GM12873 (cell line): ENCODE measurements at regions not wholly inside any gene's neighbourhood (a gene's known extent, or its start where the extent isn't known, plus 50 kb on each side); places are given as distances from the start of the nearest gene placed in this dataset.

ENCODE experiments used
- TF ChIP-seq, protein P1 (sequence below): IDR thresholded peaks from 2 replicates; pipeline ENCODE4 v1.5.1; 2012; ENCODE audit warnings: low read depth, mild to moderate bottlenecking, moderate library complexity, low read length, control low read depth; ENCODE audit not compliant: insufficient read depth; ENCODE audit errors: missing control alignments

DNA sequence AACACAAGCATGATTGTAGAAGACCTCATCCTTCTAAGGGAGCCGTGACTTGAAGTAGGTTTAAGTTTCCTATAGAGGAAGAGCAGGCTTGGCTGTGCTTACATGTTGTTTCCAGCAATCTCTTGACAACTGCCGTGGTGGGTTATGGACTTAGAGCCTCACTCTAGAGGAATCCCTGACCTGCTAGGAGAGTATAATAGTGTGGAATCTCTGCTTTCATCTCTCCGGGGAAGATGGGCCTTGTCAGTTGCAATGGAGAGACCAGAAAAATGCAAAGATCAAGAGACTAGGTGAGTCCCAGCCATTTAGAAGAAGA lies 137.6 kb downstream of the MIS18A start:
- TF ChIP-seq, protein P1, sequence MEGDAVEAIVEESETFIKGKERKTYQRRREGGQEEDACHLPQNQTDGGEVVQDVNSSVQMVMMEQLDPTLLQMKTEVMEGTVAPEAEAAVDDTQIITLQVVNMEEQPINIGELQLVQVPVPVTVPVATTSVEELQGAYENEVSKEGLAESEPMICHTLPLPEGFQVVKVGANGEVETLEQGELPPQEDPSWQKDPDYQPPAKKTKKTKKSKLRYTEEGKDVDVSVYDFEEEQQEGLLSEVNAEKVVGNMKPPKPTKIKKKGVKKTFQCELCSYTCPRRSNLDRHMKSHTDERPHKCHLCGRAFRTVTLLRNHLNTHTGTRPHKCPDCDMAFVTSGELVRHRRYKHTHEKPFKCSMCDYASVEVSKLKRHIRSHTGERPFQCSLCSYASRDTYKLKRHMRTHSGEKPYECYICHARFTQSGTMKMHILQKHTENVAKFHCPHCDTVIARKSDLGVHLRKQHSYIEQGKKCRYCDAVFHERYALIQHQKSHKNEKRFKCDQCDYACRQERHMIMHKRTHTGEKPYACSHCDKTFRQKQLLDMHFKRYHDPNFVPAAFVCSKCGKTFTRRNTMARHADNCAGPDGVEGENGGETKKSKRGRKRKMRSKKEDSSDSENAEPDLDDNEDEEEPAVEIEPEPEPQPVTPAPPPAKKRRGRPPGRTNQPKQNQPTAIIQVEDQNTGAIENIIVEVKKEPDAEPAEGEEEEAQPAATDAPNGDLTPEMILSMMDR, result no peak

DNA sequence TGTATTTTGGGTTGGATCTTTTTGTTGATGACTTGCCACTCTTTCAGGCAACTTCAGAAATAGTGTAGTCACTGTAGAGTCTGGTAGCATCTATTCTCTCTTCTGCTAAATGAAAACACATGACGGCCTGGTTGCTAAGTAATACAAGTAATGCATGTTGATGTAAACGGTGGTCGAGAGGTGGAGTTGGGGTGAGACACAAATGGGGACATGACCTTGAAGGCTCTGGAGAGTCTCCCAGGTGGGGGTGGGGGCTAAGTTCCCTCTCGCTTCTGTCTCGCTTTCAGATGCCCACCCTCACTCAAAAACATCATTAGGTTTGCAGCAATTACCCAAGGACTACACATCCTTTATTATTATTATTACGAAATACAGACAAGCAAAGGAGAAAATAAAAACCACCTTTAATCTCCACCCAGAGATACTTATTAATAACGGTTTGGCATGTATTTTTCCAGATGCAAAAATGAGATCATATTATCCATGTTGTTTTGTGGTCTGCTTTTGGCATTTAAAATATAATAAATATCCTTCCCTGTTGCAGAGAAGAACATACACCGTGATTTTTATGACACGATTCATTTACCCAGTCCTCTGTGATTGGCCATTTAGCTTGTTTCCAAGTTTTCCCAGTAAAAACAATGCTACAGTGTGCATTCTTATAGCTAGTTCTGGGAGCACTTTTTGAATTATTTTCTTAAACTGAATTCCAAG lies 138.1 kb downstream of the MIS18A start:
- TF ChIP-seq, protein P1, result no peak

DNA sequence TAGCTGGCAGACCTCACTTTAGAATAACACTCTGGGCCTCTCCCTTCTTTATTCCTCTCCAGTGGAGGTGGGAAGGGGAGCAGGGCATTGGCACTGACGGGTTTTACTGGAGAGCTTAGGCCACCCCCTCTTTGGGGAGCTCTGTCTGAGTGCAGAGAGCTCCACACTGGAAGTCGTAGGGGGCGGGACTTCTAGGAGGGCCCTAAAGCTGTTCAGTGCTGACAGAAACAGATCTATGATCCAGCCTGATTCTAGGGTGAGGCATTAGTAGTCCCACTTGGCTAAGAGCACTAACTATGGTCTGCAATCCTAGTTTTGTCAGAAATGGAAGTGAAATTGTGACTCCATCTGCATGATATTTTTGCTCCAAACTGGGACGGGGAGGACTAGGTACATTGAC lies 138.7 kb downstream of the MIS18A start:
- TF ChIP-seq, protein P1, result no peak

DNA sequence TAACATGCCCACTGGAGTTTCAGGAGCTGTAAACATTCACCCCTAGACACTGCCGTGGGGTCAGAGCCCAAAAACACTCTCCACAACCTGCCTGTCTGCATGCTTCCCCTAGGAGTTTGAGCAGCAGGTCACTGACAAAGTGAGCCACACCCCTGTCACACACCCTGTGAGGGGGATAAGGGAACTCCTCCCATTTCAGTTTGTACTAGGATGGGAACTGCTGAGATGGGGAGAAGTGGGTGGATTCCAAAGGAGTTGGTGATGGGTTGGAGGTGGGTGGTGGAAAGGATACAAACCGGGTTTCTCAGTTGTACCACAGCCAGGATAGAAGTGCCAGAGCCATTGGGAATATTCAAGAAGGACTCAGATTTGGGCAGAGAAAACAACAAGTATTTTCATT lies 140.2 kb downstream of the MIS18A start:
- TF ChIP-seq, protein P1, result no peak

DNA sequence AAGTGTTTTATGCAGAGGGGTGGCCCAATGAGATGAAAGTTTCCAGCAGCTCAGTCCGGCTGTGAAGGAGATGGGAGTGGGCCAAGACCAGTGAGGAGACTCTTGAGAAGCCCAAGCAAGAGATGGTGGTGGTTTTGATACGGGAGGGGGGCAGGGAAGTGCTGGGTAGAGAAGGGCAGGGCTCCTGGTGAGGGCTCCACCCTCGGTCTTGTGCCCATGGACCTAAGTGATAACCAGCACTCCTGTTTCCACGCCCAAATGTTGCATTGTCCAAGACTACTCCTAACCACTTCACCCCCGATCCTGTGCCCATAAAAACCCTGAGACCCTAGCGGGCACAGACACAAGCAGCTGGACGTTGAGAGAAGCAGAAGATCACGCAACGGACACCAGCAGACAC lies 140.9 kb downstream of the MIS18A start:
- TF ChIP-seq, protein P1, result no peak

DNA sequence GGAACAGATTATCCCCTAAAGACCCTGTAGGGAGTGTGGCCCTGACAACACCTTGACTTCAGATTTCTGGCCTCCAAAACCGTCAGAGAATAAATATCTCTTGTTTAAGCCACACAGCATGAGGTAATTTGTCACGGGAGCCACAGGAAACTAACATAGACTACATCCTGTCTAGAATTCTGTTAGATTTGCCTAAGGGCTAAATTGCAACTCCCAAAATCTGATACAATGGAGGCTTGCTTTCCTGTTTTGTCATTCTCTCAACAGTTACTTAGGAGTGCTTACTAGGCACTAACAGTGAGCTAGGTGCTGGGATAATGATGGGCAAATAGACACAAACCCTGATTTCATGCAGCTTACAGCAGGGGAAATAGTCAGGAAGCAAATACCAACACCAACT lies 141.6 kb downstream of the MIS18A start:
- TF ChIP-seq, protein P1, result no peak

DNA sequence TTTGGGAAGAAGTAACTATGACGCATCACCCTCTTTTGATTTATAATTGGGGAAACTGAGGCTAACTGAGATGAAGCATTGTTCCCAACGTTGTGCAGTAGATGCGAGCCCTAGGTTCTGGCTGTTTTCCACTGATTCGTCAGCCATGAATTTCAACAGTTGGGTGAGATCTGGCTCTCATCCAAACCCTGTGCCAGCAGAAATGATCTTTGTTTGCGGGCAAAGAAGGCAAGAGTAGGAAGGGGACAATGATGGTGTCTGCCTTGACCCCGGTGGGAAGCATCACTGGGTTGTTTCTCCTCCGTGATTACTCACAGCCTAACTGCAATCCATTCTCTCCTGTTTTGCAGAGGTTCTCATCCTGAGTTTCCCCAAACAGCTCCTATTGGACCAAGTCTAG lies 142.3 kb downstream of the MIS18A start:
- TF ChIP-seq, protein P1, result no peak
